ENCODE measurements at regions not wholly inside any gene's neighbourhood (a gene's known extent, or its start where the extent isn't known, plus 50 kb on each side); places are given as distances from the start of the nearest gene placed in this dataset.

GRCh38 chr13:42394711-42395085 is 122.7 kb downstream of the AKAP11 start:
- Histone ChIP-seq H3K36me3 (ENCODE audit: insufficient read depth, low read length) (no peaks in the 10 kb centered on the region), H3F3A (ENCODE audit: insufficient read depth, low read length, poor library complexity, severe bottlenecking) (no peaks in the 10 kb centered on the region), H3K79me2 (replicated peaks; ENCODE audit: insufficient read depth, low read length) (no peaks in the 10 kb centered on the region), H3K4me3 (ENCODE audit: low read length) (no peak overlapping the region), H3K9me3 (ENCODE audit: low read length) (no peaks in the 10 kb centered on the region), H2AFZ (ENCODE audit: low read depth, low read length) (no peak overlapping the region), H3K9me2 (ENCODE audit: insufficient read depth, low read length) (no peaks in the 10 kb centered on the region), H3K4me2 (ENCODE audit: low read length) (no peak overlapping the region), H3K27ac (ENCODE audit: low read length) (no peak overlapping the region), H4K20me1 (ENCODE audit: insufficient read depth) (no peaks in the 10 kb centered on the region), H3K9ac (ENCODE audit: low read length) (no peak overlapping the region), H3K27me3 (ENCODE audit: insufficient read depth, low read depth, low read length) (no peaks in the 10 kb centered on the region)
- no peak for TF ChIP-seq EP300 (conservative IDR thresholded peaks at IDR 0.05; ENCODE audit: poor library complexity, severe bottlenecking)
- TF ChIP-seq REST (IDR thresholded peaks at IDR 0.05; ENCODE audit: borderline replicate concordance), result no peak
- TF ChIP-seq CTCF (IDR thresholded peaks at IDR 0.05; ENCODE audit: poor library complexity, severe bottlenecking), result no peak

- H3K36me3 ChIP-seq (ENCODE audit: insufficient read depth, low read length), result no peaks in the 10 kb centered on the region
- no peaks in the 10 kb centered on the region for H3K27me3 ChIP-seq (ENCODE audit: insufficient read depth, low read depth, low read length)
- H3K9me3 ChIP-seq (ENCODE audit: low read length), result no peaks in the 10 kb centered on the region
- H4K20me1 ChIP-seq (ENCODE audit: insufficient read depth), result no peaks in the 10 kb centered on the region
- no peak overlapping the region for H3K9ac ChIP-seq (ENCODE audit: low read length)
- no peaks in the 10 kb centered on the region for H3K9me2 ChIP-seq (ENCODE audit: insufficient read depth, low read length)
- H3K4me2 ChIP-seq (ENCODE audit: low read length), result no peak overlapping the region
- no peak overlapping the region for H3K27ac ChIP-seq (ENCODE audit: low read length)
- TF ChIP-seq EP300 (conservative IDR thresholded peaks at IDR 0.05; ENCODE audit: poor library complexity, severe bottlenecking) (no peak), EZH2 (IDR thresholded peaks at IDR 0.05; ENCODE audit: borderline replicate concordance, insufficient read depth, low read length, poor library complexity, severe bottlenecking) (no peak), RAD21 (conservative IDR thresholded peaks at IDR 0.05) (no peak), REST (IDR thresholded peaks at IDR 0.05; ENCODE audit: borderline replicate concordance) (no peak), POLR2AphosphoS5 (IDR thresholded peaks at IDR 0.05) (no peak), CTCF (IDR thresholded peaks at IDR 0.05; ENCODE audit: poor library complexity, severe bottlenecking) (no peak)
- no peaks in the 10 kb centered on the region for H3K79me2 ChIP-seq (replicated peaks; ENCODE audit: insufficient read depth, low read length)
- H2AFZ ChIP-seq (ENCODE audit: low read depth, low read length), result no peak overlapping the region
- no peaks in the 10 kb centered on the region for H3F3A ChIP-seq (ENCODE audit: insufficient read depth, low read length, poor library complexity, severe bottlenecking)
- no peak overlapping the region for H3K4me3 ChIP-seq (ENCODE audit: low read length)
Observed at GRCh38 chr13:42395086-42395821, 123.3 kb downstream of the AKAP11 start.

Data from neural cell (in vitro differentiated cells).